Endothelial cell of umbilical vein (primary cell): ENCODE measurements at regions not wholly inside any gene's neighbourhood (a gene's known extent, or its start where the extent isn't known, plus 50 kb on each side); places are given as distances from the start of the nearest gene placed in this dataset.

ENCODE experiments used
- CTCF ChIP-seq, 2 donors: IDR thresholded peaks; 1 replicate in 1 of 2; 2 replicates in 1 of 2; pipeline ENCODE4 v1.5.1; 2011; ENCODE audit warnings: low read length in 2 of 2, mild to moderate bottlenecking in 2 of 2, moderate library complexity in 2 of 2, control low read depth in 1 of 2, inconsistent platforms in 1 of 2, low read depth in 1 of 2; ENCODE audit not compliant: insufficient read depth in 1 of 2; ENCODE audit errors: extremely low read depth in 1 of 2
- EZH2 ChIP-seq: IDR thresholded peaks from 2 replicates; pipeline ENCODE4 v1.6.1; 2012; ENCODE audit warnings: borderline replicate concordance, low read depth, mild to moderate bottlenecking, moderate library complexity, low read length, inconsistent platforms; ENCODE audit not compliant: severe bottlenecking
- POLR2A ChIP-seq: IDR thresholded peaks from 2 replicates; pipeline ENCODE4 v1.6.1; 2012; ENCODE audit warnings: low read depth, mild to moderate bottlenecking, control low read depth, low read length
- TF ChIP-seq, protein P1 (sequence below): IDR thresholded peaks from 2 replicates; pipeline ENCODE4 v1.6.1; 2011; ENCODE audit not compliant: insufficient read depth, insufficient read length

DNA sequence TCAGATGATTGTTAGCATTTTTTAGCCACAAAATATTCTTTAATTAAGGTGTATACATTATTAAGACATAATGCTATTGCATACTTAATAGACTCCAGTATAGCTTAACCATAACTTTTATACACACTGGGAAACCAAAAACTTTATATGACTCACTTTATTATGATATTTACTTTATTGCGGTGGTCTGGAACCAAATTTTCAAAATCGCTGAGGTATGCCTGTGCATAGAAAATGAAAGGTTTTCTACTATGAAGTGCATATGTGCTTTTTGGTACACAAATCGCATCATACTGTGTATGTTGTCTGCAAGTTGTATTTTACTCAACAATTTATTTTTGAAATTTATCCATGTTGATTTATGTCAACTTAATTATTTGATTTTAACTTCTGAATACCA, 875.1 kb downstream of the SLC4A3 start:
- TF ChIP-seq, protein P1, sequence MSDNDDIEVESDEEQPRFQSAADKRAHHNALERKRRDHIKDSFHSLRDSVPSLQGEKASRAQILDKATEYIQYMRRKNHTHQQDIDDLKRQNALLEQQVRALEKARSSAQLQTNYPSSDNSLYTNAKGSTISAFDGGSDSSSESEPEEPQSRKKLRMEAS, result no peak
- TF ChIP-seq CTCF (IDR thresholded peaks at IDR 0.05; ENCODE audit: extremely low read depth in 1 of 2, insufficient read depth in 1 of 2, low read depth in 1 of 2, low read length in 2 of 2), result no peak
- TF ChIP-seq POLR2A, result no peak
- no peak for TF ChIP-seq EZH2
